RWPE2 (cell line): ENCODE measurements at regions not wholly inside any gene's neighbourhood (a gene's known extent, or its start where the extent isn't known, plus 50 kb on each side); places are given as distances from the start of the nearest gene placed in this dataset.

Experiments used
- ATAC-seq: fragments of 200-7000 bp; cut with Tn5 transposase; 3 replicates; pipeline ENCODE4 v1.9.1; 2021; ENCODE audit warnings: low read depth
- DNase-seq: peaks from one replicate; pipeline ENCODE4 v3.0.0-alpha.2; 2020; ENCODE audit warnings: low spot score
- H3K27ac ChIP-seq: fragments of 450-650 bp; 2 replicates; pipeline ENCODE4 v1.5.1; 2017; ENCODE audit warnings: mild to moderate bottlenecking; ENCODE audit not compliant: poor library complexity, severe bottlenecking
- H3K27me3 ChIP-seq: fragments of 250-450 bp; sonication (Bioruptor Pico); 2 replicates; pipeline ENCODE4 v1.5.1; 2021; ENCODE audit warnings: mild to moderate bottlenecking, moderate library complexity; ENCODE audit not compliant: insufficient read depth, poor library complexity, severe bottlenecking
- H3K36me3 ChIP-seq: fragments of 250-450 bp; sonication (Bioruptor Pico); 2 replicates; pipeline ENCODE4 v1.5.1; 2020; ENCODE audit warnings: low read depth, mild to moderate bottlenecking, moderate library complexity
- H3K4me1 ChIP-seq: fragments of 250-450 bp; sonication (Bioruptor Pico); 2 replicates; pipeline ENCODE4 v1.5.1; 2021; ENCODE audit warnings: mild to moderate bottlenecking, moderate library complexity; ENCODE audit not compliant: insufficient read depth, poor library complexity, severe bottlenecking
- H3K4me3 ChIP-seq: fragments of 250-450 bp; sonication (Bioruptor Pico); 2 replicates; pipeline ENCODE4 v1.5.1; 2021; ENCODE audit warnings: mild to moderate bottlenecking, moderate library complexity; ENCODE audit not compliant: severe bottlenecking
- H3K9me3 ChIP-seq: fragments of 250-450 bp; sonication (Bioruptor Pico); 2 replicates; pipeline ENCODE4 v1.5.1; 2021; ENCODE audit warnings: mild to moderate bottlenecking, moderate library complexity; ENCODE audit not compliant: severe bottlenecking
- TF ChIP-seq, protein P1 (sequence below): fragments of 450-650 bp; IDR thresholded peaks from one replicate; pipeline ENCODE4 v1.5.1; 2017; ENCODE audit warnings: mild to moderate bottlenecking, moderate library complexity; ENCODE audit not compliant: poor library complexity, severe bottlenecking

DNA sequence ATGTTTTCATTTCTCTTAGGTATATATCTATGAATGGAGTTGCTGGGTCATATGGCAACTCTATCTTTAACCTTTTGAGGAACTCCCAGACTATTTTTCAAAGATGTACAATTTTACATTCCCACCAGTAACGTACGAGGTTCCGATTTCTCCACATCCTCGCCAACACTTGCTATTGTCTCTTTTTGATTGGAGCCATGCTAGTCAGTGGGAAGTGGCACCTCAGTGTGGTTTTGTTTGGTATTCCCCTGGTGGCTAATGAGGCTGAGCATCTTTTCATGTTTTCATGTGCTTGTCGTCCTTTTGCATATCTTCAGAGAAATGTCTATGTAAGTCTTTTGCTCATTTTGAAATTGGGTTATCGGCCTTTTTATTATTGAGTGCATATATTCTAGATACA is 178.6 kb upstream of the EXOC2 start:
- TF ChIP-seq, protein P1, sequence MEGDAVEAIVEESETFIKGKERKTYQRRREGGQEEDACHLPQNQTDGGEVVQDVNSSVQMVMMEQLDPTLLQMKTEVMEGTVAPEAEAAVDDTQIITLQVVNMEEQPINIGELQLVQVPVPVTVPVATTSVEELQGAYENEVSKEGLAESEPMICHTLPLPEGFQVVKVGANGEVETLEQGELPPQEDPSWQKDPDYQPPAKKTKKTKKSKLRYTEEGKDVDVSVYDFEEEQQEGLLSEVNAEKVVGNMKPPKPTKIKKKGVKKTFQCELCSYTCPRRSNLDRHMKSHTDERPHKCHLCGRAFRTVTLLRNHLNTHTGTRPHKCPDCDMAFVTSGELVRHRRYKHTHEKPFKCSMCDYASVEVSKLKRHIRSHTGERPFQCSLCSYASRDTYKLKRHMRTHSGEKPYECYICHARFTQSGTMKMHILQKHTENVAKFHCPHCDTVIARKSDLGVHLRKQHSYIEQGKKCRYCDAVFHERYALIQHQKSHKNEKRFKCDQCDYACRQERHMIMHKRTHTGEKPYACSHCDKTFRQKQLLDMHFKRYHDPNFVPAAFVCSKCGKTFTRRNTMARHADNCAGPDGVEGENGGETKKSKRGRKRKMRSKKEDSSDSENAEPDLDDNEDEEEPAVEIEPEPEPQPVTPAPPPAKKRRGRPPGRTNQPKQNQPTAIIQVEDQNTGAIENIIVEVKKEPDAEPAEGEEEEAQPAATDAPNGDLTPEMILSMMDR = no peak
- no peak overlapping the region for H3K27ac ChIP-seq
- no peak overlapping the region for H3K4me3 ChIP-seq
- DNase-seq (no peak), ATAC-seq (no peak)
- no peaks in the 10 kb centered on the region for H3K36me3 ChIP-seq
- H3K27me3 ChIP-seq = no peaks in the 10 kb centered on the region
- H3K9me3 ChIP-seq = no peaks in the 10 kb centered on the region
- H3K4me1 ChIP-seq = no peaks in the 10 kb centered on the region

DNA sequence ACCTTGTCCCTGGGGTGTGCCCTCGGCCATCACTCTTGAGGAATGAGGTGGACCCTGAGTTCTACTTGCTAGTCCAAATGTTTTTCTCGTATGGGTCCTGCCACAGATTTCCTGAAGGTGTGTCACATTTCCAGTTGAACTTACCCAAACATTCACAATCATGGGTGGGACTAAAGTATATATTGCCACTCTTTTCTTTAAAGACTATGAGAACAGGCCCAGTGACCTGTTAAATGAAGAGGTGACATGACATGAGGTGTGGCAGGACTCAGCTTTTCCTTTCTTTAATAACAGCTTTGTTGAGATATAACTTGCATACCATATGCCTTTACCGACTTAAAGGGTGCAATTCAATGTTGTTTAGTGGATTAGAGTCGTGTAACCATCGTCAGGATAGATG is 177.2 kb upstream of the EXOC2 start:
- Histone ChIP-seq H3K9me3 (no peaks in the 10 kb centered on the region), H3K27me3 (no peaks in the 10 kb centered on the region), H3K27ac (no peak overlapping the region), H3K4me1 (no peaks in the 10 kb centered on the region), H3K4me3 (no peak overlapping the region), H3K36me3 (no peaks in the 10 kb centered on the region)
- no peak for DNase-seq
- no peak for ATAC-seq
- TF ChIP-seq, protein P1 = no peak

DNA sequence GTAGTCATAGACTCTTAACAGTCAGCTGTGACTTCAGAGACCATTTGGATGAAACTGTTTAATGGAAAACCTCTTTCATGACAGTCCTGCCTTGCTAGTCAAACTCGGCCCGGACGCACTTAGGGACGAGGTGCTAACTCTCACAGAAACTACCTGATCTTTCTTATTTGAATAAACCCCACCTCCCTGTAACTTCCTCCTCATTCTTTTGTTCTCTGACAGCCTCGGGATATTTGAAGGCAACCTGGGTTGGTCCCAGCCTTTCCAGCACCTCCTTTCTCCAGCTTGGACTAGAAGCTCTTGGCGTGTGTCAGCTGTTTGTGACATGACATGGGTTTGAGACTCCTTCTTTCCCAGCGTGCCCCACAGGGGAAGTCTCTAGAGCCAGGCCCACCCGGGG is 175.3 kb upstream of the EXOC2 start:
- Histone ChIP-seq H3K27me3 (no peaks in the 10 kb centered on the region), H3K4me1 (no peaks in the 10 kb centered on the region), H3K9me3 (no peaks in the 10 kb centered on the region), H3K4me3 (no peak overlapping the region), H3K27ac (no peak overlapping the region), H3K36me3 (no peaks in the 10 kb centered on the region)
- TF ChIP-seq, protein P1 = no peak
- DNase-seq = no peak
- ATAC-seq = no peak

DNA sequence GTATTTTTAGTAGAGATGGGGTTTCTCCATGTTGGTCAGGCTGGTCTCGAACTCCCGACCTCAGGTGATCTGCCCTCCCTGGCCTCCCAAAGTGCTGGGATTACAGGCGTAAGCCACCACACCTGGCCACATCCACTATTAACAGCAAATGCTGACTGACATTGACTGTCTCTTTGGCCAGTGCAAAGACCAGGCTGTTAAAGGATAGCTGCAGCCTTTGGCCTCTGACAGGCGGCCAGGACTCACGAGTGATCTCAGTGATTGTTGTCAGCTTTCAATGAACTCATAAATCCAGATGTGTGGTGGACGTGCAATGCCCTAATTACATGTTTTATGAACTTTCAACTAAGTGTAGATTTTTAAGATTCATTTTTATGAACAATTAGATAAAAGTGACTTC is 174.4 kb upstream of the EXOC2 start:
- no peaks in the 10 kb centered on the region for H3K36me3 ChIP-seq
- no peak overlapping the region for H3K27ac ChIP-seq
- no peaks in the 10 kb centered on the region for H3K9me3 ChIP-seq
- no peak for ATAC-seq
- H3K4me1 ChIP-seq = no peaks in the 10 kb centered on the region
- H3K27me3 ChIP-seq = no peaks in the 10 kb centered on the region
- TF ChIP-seq, protein P1 = no peak
- DNase-seq = no peak
- H3K4me3 ChIP-seq = no peak overlapping the region

DNA sequence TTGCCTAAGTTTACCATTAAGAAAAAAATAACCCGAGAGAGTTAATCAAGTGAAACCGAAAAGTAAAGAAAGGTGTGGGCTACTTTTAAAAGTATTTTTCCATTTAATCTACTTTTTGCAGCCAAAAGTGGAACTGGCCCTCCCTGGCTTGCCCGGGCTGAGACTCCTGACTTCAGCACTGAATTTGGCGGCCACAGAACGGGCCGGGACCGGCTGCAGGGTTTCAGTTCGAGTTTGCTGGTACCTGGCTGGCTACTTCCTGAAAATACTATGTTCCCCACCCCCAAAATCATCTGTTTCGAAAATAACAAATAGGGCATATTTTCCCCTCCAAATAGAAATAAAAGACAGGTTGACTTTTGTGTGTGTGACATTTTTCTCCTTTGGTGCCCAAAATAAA is 173.4 kb upstream of the EXOC2 start:
- H3K4me3 ChIP-seq = no peak overlapping the region
- H3K9me3 ChIP-seq = no peaks in the 10 kb centered on the region
- H3K27me3 ChIP-seq = no peaks in the 10 kb centered on the region
- ATAC-seq = no peak
- TF ChIP-seq, protein P1 = no peak
- H3K4me1 ChIP-seq = no peaks in the 10 kb centered on the region
- no peaks in the 10 kb centered on the region for H3K36me3 ChIP-seq
- no peak for DNase-seq
- H3K27ac ChIP-seq = no peak overlapping the region
